HG03469 (cell line): ENCODE measurements at regions not wholly inside any gene's neighbourhood (a gene's known extent, or its start where the extent isn't known, plus 50 kb on each side); places are given as distances from the start of the nearest gene placed in this dataset.

ENCODE experiments used
- ATAC-seq: cut with Tn5 transposase; IDR thresholded peaks from one replicate; pipeline ENCODE4 v1.9.1; 2021; ENCODE audit warnings: mild to moderate bottlenecking, moderate library complexity, moderate number of reproducible peaks; ENCODE audit not compliant: unreplicated experiment

DNA sequence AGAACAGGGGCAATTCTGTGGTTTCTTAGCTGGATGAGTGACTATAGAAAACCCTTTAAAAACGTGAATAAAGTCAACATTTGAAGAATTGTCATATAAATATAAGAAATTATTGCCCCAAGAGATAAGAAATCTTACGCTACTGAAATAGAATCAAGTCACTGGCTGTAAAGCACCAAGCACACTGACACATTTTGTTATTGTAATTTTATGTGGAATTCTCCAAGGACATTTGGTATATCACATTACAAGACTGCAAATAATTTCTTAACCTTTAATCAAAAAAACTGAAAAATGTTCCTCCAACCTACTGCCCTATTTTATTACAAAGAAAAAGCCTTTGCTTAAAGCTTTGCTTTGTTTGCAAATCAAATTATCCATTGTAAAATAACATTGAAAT is 383.3 kb downstream of the IPMK start:
- ATAC-seq: no peak

DNA sequence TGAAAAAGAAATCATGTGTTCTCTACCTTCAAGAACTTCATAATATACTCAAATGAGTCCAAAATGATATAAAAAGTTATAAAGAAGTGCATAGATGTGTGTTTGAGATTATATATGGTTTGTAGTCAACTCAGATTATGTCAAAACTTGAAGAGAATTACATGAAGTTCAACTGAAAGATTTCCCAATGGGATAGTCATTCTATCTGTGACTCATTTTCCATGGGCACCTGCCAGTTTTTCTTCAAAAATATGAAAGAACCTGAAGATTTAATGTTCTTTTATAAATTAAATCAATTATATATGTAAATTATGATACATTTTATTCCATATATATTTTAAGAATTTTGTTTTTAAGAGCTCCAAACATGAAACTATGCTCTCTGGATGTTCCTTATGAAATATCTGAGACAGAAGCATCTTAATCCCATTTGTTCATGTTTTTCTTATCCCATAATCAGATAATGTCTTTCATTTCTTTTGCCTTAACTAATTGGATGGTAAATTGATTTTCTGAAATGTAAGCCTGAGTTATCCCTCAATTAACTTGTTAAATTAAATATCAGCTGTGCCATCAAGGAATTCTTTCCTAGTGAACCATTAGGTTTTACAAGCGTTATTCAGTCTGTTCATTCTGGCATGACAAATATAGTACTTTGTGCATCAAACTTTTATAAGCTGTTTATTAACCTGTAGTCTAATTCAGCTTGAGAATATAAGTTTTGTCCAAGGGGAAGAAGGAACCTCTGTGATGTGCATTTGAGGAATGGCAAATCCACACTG is 387.1 kb downstream of the IPMK start:
- no peak for ATAC-seq

DNA sequence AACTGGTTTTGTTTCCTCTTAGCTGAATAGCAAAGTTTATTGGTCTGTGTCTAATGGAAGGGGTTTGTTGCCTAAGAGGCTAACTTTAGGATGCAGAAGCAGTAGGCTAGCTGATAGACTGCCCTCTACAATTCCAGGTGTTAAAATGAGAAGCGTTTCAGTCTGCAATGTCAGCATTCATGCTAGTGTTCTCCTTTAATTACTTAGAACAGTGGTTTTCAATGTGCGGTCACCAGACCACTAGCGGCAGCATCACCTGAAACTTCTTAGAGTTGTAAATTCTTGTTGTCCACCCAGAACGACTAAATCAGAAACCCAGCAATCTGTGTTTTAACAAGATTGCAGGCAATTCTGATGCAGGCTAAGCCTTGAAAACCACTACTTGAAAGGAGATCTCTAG is 392.9 kb downstream of the IPMK start:
- ATAC-seq: no peak

DNA sequence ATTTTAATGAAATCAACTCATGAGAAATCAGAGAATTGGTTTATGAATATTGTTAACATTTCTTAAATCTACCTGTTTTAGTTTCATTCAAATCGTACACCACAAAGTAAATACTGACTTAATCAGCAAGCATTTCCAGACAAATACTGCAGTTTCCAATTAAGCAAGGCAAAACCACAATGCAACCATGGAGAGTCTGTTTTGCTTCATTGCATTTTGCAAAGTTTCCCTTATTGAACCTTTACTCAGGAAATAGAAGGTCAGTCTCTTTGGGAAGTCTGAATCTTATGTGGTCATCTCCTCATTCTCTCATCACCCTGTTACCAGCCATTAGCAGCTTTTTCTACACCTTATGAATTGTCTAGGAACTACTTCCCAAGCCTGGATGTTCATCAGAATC is 400.5 kb downstream of the IPMK start:
- ATAC-seq: no peak

DNA sequence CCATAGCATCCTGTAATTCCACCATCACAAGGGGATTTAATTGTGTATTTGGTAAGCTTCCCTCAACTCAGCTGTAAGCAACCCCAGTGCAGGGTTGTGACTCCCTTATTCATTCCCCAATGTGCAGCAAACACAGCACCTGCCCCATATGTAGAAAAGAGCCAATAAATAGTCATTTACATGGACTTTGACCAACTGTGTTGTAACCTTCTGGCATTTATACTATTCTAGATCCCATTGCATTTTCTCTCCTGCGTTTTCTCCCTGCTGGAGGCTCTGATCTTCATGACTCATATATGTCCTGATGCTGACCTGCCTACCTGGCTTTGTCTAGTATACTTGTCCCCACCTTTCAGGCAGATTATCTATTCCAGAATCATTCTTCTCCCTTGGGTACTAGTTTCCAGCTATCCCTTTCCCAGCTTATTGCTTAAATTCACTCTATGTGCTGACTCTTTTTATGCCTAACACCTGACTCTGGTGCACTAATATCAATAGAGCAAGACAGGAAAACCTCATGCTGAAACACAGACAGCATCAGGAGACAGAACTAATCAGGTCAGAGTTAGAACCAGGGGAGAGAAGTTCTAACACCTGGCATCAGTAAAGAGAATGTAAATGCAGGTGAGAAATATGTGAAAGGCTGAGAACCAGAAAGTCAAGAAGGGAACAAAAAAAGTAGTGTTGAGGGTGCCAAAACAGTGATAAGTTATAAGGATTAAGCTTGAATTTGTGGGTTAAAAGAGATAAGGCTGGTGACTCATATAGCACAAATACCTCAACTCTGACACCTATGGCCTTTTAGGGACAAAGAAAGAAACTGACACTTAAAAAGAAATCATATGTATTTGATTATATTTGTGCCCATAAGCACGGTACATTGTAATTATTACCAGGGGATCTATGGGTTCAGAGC is 402.7 kb downstream of the IPMK start:
- ATAC-seq: no peak

DNA sequence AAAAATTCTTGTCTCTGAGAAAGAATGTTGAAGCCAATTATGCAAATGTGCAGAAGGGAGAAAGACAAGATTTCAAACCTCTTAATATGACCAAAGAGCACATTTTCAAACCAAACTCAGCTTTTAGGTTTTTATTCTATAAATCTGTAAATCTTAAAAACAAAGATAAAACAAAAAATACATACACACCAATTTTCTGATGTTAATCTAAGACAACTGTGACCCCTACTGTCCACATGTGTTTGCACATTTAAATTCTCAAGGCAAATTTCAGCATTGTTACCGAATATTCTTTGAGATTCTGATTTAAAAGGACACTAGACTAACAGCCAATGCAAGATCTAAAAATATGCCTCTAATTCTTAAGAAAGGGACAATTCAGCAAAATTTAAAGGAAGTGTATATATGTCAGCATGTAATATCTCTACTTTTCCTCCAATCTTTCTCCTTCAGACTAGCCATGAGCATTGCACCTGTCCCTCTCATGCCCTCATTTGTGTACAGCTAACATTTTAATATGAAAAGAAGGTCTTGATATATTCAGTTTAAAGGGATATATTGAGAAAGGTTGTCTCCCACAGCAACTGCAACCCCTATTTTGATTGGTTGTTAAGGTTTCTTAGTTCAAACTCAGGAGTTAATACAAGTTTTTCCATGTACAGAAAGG is 417.9 kb downstream of the IPMK start:
- no peak for ATAC-seq

DNA sequence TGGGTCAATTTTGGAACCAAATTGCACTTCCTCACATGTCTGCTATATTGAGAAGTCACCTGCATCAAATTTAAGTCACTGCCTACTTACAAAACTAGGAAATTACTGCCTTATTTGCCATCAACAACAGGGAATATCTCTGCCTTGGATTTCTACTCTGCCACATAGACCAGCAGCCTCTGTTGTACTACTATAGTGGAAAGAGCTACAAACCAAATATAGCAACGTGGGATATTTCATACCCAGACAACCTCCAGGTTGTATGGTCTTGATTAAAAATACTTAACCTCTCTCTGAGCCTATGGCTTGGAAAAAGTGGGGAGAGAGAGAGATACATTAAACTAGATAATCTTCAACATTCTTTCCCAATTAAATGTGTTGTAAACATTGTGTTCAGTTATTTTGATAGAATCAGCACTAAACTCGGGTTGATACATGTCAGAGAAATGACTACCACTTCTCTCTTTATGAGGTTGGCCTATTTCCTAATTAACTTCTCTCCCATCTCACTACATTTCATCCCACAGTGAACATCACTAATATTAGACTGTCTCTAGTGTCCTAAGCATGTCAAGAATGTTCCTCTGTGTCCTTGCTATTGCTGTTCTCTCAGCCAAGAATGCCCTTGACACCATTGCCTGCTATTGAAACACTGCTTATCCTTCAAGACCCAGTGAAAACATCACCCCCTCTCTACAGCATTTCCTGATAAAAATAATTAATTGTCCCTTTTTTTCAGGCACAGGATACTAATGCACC is 421.2 kb downstream of the IPMK start:
- no peak for ATAC-seq

DNA sequence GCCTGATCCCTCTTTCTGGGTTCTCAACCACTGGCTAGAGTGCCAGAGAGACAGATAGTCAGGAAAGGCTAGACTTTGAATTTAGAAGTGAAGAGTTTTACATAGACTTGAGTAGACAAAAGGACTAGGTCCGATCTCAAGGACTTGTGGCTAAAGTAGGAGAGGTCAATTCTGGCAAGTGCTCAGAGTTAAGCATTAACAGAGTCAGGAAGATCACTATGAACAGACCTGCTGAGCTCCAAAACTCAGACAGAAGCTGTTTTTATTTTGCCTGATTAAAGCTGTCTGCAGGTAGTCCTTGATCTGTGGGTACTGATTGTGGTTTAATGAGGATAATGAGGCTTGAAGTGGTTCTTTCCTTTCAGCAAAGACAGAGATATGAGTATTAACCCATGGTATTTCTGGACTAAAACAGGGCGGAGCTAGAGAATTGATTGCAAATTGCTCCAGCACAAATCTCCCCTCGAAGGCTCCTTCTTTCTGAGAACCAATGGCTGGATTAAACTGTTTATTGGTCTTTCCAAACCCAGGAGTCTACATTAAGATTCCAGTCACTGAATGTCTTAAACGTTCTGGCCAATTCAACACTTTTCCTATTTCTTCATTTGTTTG is 423.2 kb downstream of the IPMK start:
- no peak for ATAC-seq

DNA sequence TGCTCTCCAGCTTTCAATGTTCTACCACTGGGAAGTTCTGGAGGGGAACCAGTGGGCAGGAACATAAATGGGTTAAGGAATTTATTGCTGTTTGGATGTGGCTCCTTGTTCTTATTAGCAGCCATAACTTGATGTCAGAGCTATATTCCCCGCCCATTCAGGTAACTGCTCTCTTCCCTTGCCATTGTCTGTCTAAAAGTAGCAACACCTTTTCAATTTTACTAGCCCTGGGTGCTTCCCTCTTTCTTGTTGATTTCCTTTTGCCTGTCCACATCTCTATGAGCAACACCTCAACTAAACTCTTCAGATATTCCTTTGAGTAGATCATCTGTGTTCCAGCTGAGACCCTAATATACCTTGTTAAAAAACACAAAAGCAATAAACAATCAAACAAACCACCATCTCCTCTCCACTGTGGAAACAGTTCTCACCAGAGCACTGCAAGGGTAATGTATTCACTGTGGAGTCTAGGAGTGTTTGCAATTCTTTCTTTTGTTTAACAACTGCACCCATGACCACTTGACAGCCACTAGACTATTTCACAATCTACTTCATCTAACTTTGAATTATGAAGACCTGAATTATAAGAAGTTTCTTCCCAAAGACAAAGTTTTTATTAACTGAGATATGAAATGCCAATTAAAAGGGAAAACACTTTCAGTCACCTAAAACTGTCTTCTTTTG is 436.7 kb downstream of the IPMK start:
- no peak for ATAC-seq

DNA sequence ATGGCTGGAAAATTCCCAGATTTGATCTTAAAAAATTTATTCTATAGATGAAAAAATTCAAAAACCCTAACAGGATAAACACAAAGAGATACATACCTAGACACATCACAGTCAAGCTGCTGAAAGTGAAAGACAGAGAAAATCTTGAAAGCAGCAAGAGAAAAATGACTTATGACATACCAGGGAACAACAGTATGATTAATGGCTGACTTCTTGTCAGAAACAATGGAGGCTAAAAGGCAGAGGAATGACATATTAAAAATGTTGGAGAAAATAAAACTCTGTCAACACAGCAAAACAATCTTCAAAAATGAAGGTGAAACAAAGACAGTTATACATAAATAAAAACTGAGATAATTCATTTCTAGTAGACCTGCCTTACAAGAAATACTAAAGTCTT is 442.7 kb downstream of the IPMK start:
- ATAC-seq: no peak

DNA sequence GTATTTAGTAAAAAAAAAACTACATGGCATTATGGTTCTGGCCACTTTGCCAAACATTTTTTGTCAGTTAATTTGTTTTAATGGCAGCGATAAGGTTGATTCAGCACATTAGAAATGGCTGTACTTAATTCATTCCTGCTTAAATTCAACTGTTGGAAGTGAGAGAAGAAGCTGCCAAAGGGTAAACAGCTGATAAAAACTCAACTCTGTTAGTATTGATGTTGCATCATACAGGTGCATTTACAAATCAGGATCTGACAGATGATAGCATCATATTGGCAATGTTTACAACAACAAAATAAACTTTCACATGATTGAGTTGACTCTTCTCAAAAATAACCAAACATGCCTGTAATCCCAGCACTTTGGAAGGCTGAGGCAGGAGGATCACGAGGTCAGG is 444.3 kb downstream of the IPMK start:
- no peak for ATAC-seq

DNA sequence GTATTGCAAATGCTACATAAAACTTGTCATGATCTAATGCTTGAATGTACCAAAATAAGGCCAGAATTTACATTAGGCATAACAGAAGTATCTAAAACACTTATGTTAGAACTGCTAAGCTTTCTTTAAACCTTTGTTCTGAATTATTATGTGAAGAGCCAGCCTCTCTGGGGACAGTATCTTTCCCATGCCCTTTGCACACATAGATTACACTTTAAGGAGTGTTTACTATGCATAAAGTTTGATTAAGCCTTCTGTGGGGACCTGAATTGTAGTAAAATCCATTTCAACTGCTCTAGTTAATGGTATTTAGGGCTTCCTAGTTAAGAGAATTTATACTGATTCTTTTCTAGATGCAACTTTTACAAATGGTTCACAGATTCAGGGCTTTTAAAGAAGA is 444.7 kb downstream of the IPMK start:
- ATAC-seq: no peak

DNA sequence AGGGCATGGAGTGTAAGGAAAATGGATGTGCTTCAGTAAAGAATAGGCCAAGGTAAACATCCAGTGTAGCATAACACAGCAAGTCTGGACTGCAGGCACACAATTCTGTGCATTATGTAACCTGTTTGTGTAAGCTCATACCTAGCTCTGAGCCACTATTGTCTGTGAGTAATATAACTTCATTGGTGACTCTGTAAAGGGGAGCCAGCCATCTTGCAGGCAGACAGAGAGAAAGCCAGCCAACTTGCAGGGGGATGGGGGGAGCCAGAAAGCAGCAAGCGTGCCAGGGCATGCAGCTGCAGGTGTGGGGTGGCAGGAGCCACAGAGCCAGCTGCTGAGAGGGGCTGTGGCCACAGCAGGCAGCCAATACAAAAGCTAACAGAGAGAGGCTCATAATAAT is 449.2 kb downstream of the IPMK start:
- no peak for ATAC-seq

DNA sequence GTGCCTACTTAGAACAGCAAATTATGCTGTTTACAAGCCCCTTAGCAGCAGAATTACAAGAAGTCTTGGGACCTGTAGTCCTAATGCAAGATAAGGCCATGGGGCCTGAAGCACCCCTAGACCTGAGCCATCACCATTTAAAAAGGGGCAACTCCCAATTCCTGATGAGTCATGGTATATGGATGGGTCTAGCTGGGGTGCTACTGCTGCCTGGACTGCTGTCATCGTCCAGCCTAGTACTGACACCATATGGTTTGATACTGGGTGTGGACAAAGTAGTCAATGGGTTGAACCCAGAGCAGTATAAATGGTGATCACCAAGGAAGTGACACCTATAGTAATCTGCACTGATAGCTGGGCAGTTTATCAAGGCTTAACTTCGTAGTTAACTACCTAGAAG is 450.0 kb downstream of the IPMK start:
- no peak for ATAC-seq

DNA sequence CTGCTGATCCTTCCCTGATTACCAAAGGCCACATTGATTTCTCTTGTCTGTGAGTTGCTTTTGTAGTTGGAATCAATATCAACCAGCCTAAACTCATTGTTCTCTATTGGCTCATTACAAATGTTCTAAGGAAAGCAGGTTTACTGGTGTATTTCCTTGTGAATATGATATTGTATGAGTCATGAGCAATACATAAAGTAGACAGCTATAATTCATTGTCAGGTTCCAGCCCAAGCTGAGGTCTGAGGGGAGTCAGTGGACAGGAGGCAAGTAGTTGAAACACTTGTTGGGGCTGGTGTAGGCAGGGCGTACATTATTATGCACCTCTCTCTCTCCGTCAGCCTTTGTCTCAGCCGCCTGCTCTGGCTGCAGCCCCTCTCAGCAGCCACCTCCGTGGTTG is 451.7 kb downstream of the IPMK start:
- ATAC-seq: no peak

DNA sequence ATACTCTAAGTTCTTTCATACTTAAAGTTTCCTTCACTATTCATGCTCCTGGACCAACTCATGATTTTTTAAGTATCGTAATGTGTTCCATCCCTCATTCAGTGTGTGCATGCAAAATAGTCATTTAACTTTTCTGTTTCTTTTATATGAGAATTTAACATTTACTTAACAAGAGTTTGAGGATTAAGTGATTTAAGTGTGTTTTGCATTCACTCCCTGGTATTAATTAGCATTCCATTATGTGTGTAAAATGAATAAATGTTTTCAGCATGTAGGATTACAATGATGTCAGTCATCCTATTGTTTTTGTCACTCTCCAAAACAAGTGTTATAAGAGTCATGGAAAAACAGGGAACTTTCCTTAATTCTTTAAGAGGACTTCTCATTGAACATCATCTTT is 457.7 kb downstream of the IPMK start:
- ATAC-seq: no peak

DNA sequence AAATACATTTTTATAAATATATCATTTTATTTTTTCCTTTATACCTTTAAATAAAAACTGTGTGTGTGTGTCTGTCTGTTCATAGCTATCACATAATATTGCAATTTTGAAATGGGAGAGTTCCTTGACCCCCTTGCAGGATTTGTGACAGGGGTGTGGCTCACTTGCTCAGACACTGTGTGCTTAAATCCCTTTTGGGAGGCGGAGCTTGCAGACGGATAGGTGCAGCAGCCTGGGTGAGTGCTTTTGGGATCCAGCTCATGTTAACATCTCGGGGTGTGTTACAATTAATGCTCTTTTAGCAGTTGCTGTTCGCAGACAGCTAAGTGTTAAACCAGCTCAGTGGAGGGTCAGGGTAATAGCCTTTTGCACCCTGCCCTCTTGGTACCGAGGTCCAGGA is 459.8 kb downstream of the IPMK start:
- no peak for ATAC-seq

DNA sequence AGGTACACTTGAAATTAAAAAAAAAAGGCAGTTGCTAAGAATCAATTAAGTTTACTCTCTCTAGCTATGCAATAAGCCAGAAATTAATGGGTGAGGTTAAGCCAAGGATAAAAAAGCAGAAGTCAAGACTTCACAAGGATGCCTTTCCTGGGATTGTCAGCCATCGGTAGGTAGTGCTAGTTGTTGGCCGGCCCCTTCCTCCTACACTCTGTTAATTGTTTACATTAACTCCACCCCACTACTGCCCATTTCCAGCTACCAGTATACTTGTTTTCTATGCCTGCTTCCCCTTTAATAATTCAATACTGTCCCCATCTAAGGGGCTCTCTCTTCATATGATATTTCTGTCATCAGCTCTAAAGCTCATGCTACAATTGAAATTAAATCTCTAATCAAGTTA is 461.0 kb downstream of the IPMK start:
- ATAC-seq: no peak

DNA sequence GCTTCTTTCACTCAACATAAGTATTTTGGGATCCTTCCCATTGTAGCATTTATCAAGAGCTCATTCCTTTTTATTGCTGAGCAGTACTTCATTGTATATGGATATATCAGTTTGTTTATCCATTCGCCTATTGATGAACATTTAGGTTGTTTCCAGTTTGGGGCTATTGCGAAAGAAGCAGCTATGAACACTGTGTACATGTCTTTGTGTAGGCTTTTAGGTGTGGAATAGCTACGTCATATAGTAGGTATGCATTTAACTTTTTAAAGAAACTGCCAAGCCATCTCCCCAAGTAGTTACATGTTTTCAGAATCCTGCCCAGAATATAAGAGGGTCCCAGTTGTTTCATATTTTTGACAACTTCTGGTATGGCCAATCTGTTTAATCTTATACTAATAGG is 468.1 kb downstream of the IPMK start:
- no peak for ATAC-seq

DNA sequence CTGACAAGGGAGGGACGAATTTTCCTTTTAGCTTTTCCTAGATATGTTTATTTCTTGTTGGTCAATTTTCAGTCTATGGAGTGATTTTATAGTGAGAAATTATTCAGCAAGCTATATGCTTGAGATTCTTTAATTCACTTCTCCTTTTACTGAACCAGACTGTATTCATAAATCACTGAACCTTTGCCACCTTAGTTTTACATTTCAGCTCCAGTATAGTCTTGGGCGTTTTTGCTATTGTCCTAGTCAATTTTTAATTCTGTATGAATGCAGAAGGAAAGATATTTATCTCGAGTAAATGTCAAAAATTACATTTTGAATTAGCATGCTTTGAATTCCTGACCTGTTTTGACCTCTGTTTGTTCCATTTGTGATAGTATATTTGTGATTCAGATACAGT is 468.9 kb downstream of the IPMK start:
- no peak for ATAC-seq
